Cardiac muscle cell (in vitro differentiated cells and primary cell): ENCODE measurements at regions not wholly inside any gene's neighbourhood (a gene's known extent, or its start where the extent isn't known, plus 50 kb on each side); places are given as distances from the start of the nearest gene placed in this dataset.

Source experiments
- DNase-seq, 2 donors: peaks; one replicate each; pipeline versions ENCODE4 v3.0.0 to v3.0.0-alpha.2; 2010 to 2017; ENCODE audit warnings: low read depth in 1 of 2, low spot score in 1 of 2
- H3K27ac ChIP-seq: fragments of 200-600 bp; sonication (generic); 2 replicates; pipeline ENCODE4 v1.5.1; 2016
- H3K27me3 ChIP-seq: fragments of 200-600 bp; sonication (generic); 2 replicates; pipeline ENCODE4 v1.6.0; 2016; ENCODE audit warnings: control low read depth
- H3K36me3 ChIP-seq: fragments of 200-600 bp; sonication (generic); 2 replicates; pipeline ENCODE4 v1.5.1; 2016; ENCODE audit warnings: control low read depth
- H3K4me1 ChIP-seq: fragments of 200-600 bp; sonication (generic); 2 replicates; pipeline ENCODE4 v1.8.1; 2017; ENCODE audit warnings: low read depth, mild to moderate bottlenecking, mixed run types
- H3K4me3 ChIP-seq: fragments of 200-600 bp; sonication (generic); 2 replicates; pipeline ENCODE4 v1.5.1; 2016; ENCODE audit warnings: mild to moderate bottlenecking
- H3K9me3 ChIP-seq: fragments of 200-600 bp; sonication (generic); 2 replicates; pipeline ENCODE4 v1.5.1; 2017; ENCODE audit warnings: low read depth, mild to moderate bottlenecking, control low read depth
- CTCF ChIP-seq: IDR thresholded peaks from 2 replicates; pipeline ENCODE4 v1.5.1; 2012; ENCODE audit warnings: low read depth, mild to moderate bottlenecking, low read length

DNA sequence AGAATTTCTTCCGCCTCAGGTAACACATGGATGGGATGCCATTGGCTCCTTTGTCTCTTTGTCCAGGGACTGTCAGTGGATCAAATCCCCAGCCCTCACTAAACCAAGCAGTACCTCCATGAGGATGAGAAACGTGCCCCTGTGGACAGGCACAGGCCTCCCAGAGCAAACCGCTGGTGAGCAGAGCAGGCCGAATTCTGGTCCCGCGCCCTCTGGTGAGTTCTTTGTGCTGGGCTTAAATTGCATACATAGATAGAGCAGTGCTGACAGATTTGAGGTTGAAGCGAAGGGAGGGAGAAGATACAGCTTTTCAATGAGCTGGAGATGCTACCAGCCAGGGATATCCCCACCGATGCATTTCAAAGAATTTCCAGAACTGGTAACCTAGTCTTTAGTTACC lies 143.8 kb downstream of the HSD17B3 start:
- H3K27me3 ChIP-seq, result no peaks in the 10 kb centered on the region
- no peak for DNase-seq
- no peak for TF ChIP-seq CTCF
- peaks cover 9% of the 10 kb centered on the region for H3K4me1 ChIP-seq
- no peak overlapping the region for H3K4me3 ChIP-seq
- H3K27ac ChIP-seq, result no peak overlapping the region
- H3K9me3 ChIP-seq, result no peaks in the 10 kb centered on the region
- H3K36me3 ChIP-seq, result no peaks in the 10 kb centered on the region

DNA sequence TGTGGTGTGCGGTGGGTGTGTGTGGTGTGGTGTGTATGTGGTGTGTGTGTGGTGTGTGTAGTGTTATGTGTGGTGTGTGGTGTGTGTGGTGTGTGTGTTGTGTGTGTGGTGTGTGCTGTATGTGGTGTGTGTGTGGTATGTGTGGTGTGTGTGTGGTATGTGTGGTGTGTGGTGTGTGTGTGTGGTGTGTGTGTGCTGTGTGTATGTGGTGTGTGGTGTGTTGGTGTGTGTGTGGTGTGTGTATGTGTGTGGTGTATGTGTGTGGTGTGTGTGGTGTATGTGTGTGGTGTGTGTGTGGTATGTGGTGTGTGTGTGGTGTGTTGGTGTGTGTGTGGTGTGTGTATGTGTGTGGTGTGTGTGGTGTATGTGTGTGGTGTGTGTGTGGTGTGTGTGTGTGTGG lies 144.3 kb downstream of the HSD17B3 start:
- no peak overlapping the region for H3K27ac ChIP-seq
- no peaks in the 10 kb centered on the region for H3K36me3 ChIP-seq
- TF ChIP-seq CTCF, result no peak
- no peaks in the 10 kb centered on the region for H3K27me3 ChIP-seq
- no peaks in the 10 kb centered on the region for H3K9me3 ChIP-seq
- DNase-seq, result no peak
- H3K4me3 ChIP-seq, result no peak overlapping the region
- peaks cover 9% of the 10 kb centered on the region for H3K4me1 ChIP-seq

- Histone ChIP-seq H3K4me1 (peaks cover 9% of the 10 kb centered on the region), H3K27ac (no peak overlapping the region), H3K4me3 (no peak overlapping the region), H3K9me3 (no peaks in the 10 kb centered on the region), H3K27me3 (no peaks in the 10 kb centered on the region), H3K36me3 (no peaks in the 10 kb centered on the region)
- no peak for TF ChIP-seq CTCF
- DNase-seq, result no peak
These were observed 145.6 kb downstream of the HSD17B3 start for GRCh38 chr9:96156171-96156974.

DNA sequence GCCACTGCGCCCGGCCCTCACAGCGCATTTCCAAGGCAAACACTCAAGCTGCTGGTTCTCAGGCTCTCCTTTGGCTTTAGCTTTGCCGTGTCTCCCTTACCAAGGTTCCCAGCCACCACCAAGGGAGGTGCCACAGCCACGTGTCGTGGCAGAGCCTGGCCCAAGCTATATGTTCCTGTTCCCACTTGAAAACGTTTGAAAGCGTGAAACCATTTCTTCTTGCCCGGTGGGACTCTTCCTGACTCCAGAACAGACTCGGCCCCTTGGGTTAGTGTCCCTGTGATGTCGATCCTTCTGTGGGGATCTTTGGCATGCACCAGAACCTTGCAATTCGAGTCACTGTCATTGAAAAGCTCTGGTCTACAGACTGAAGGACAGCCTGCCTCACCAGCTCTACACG lies 147.9 kb downstream of the HSD17B3 start:
- Histone ChIP-seq H3K9me3 (no peaks in the 10 kb centered on the region), H3K27ac (no peak overlapping the region), H3K27me3 (no peaks in the 10 kb centered on the region), H3K4me3 (no peak overlapping the region), H3K36me3 (no peaks in the 10 kb centered on the region), H3K4me1 (peaks cover 9% of the 10 kb centered on the region)
- no peak for TF ChIP-seq CTCF
- DNase-seq, result no peak

DNA sequence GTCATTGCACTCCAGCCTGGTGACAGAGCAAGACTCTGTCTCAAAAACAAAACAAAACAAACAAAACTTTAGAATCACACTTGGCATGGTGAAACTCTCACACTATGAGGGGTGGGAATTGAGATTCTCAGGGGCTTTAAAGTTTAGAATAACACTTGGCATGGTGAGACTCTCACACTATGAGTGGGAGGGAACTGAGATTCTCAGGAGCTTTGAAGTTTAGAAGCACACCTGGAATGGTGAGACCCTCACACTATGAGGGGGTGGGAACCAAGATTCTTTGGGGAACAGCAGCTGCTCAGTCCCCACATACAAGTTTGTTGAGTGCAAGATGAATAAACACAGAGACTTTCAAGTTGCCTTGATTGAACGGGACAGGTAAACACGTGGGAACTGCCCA lies 149.4 kb downstream of the HSD17B3 start:
- Histone ChIP-seq H3K4me3 (no peak overlapping the region), H3K27me3 (no peaks in the 10 kb centered on the region), H3K9me3 (no peaks in the 10 kb centered on the region), H3K36me3 (no peaks in the 10 kb centered on the region), H3K4me1 (peaks cover 9% of the 10 kb centered on the region), H3K27ac (no peak overlapping the region)
- no peak for TF ChIP-seq CTCF
- DNase-seq, result no peak
